H1 (cell line): ENCODE measurements at regions not wholly inside any gene's neighbourhood (a gene's known extent, or its start where the extent isn't known, plus 50 kb on each side); places are given as distances from the start of the nearest gene placed in this dataset.

Source experiments
- SIX5 ChIP-seq: IDR thresholded peaks from 2 replicates; pipeline ENCODE4 v1.6.1; 2011; ENCODE audit warnings: mild to moderate bottlenecking, low read depth, low read length
- SP1 ChIP-seq: IDR thresholded peaks from 2 replicates; pipeline ENCODE4 v1.6.1; 2011; ENCODE audit warnings: low read depth, low read length
- TCF12 ChIP-seq: IDR thresholded peaks from 2 replicates; pipeline ENCODE4 v1.6.1; 2011; ENCODE audit warnings: low read depth, mild to moderate bottlenecking, low read length
- TF ChIP-seq, protein P1 (sequence below), 3 experiments: IDR thresholded peaks; 1 replicate in 2 of 3; 2 replicates in 1 of 3; pipeline versions ENCODE4 v1.5.1 to v1.6.1; 2011; ENCODE audit warnings: low read length in 3 of 3, mild to moderate bottlenecking in 3 of 3, inconsistent platforms in 2 of 3, low read depth in 1 of 3, moderate library complexity in 1 of 3; ENCODE audit not compliant: insufficient read depth in 1 of 3; ENCODE audit errors: control extremely low read depth in 1 of 3

DNA sequence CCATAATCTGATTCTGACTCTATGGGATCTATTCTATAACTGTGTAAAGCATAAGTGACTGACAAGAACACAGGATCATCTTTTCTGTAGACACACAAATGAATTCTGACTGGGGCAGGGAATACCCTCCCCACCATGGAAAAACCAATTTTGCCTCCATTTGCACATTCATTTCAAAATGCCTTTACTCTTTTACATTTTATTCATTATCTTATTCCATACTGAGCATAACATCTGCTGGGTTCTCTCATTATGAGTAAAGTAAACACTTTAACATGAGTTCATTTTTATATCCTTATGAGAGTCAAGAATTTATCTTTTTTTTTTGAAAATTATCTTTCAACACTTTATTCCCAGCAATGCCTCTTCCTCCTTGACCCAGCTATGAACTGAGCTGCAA, 163.5 kb downstream of the RNF152 start:
- TF ChIP-seq TCF12 (no peak), SIX5 (no peak), SP1 (no peak)
- TF ChIP-seq, protein P1, sequence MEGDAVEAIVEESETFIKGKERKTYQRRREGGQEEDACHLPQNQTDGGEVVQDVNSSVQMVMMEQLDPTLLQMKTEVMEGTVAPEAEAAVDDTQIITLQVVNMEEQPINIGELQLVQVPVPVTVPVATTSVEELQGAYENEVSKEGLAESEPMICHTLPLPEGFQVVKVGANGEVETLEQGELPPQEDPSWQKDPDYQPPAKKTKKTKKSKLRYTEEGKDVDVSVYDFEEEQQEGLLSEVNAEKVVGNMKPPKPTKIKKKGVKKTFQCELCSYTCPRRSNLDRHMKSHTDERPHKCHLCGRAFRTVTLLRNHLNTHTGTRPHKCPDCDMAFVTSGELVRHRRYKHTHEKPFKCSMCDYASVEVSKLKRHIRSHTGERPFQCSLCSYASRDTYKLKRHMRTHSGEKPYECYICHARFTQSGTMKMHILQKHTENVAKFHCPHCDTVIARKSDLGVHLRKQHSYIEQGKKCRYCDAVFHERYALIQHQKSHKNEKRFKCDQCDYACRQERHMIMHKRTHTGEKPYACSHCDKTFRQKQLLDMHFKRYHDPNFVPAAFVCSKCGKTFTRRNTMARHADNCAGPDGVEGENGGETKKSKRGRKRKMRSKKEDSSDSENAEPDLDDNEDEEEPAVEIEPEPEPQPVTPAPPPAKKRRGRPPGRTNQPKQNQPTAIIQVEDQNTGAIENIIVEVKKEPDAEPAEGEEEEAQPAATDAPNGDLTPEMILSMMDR (IDR thresholded peaks at IDR 0.05; ENCODE audit: control extremely low read depth in 1 of 3, insufficient read depth in 1 of 3, low read depth in 1 of 3, low read length in 3 of 3), result no peak
